Brain microvascular endothelial cell (primary cell): ENCODE measurements at regions not wholly inside any gene's neighbourhood (a gene's known extent, or its start where the extent isn't known, plus 50 kb on each side); places are given as distances from the start of the nearest gene placed in this dataset.

Experiments
- DNase-seq: peaks from one replicate; pipeline ENCODE4 v3.0.0-alpha.2; 2020
- H3K27ac ChIP-seq: fragments of 250-450 bp; sonication (Bioruptor Pico); 2 replicates; pipeline ENCODE4 v1.5.1; 2020; ENCODE audit warnings: mild to moderate bottlenecking, moderate library complexity
- H3K27me3 ChIP-seq: fragments of 250-450 bp; sonication (Bioruptor Pico); replicated peaks from 2 replicates; pipeline ENCODE4 v1.5.1; 2020; ENCODE audit warnings: mild to moderate bottlenecking
- H3K36me3 ChIP-seq: fragments of 250-450 bp; sonication (Bioruptor Pico); replicated peaks from 2 replicates; pipeline ENCODE4 v1.5.1; 2020; ENCODE audit warnings: mild to moderate bottlenecking
- H3K4me3 ChIP-seq: 2 replicates; pipeline ENCODE4 v1.5.1; 2011; ENCODE audit warnings: low read depth, mild to moderate bottlenecking, control low read depth, low read length, moderate library complexity
- in situ Hi-C: cut with HindIII; loops from 2 replicates; pipeline ENCODE4 v1.10.0; 2017; ENCODE audit warnings: low sequenced_read_pairs, low pct_ligation_motif_present
- TF ChIP-seq, protein P1 (sequence below): IDR thresholded peaks from 2 replicates; pipeline ENCODE4 v1.5.1; 2011; ENCODE audit warnings: low read depth, mild to moderate bottlenecking, moderate library complexity, low read length, control low read depth, inconsistent platforms; ENCODE audit errors: missing control alignments

DNA sequence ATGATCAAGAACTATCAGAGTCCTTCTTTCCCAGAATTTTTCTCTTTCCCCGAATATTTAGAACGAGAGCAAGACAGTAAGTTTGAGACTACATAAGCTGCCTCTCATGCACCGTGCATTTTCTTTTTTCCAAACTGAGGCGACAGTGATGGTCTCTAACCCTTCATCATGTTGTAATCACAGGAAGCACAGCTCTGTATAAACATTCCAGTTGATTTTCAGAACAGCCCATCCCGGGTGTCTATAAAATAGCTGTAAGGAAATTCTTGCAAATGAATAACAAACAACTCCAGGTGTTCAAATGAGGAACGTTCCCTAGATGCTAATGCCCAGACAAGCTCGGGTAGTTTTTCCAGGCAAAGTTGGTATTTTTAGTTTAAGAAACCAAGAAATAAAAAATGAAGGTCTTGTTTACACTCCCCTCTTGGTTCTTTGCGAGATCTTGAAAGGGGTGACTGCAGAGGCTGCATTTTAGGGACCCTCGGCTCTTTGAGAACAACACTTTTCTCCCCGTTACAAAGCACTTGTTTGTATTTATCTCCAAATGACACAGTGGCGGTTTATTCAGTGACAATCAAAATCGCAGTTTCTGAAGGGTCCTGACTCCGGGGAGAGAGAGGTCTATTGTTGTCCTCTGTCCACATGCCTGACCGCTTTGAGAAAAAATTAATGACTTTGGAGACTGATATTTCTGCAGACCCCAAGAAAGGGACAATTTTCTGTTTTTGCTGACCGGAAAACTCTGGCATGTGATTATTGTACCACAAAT, 101.1 kb upstream of the NCK2 start:
- Histone ChIP-seq H3K36me3 (no peaks in the 10 kb centered on the region), H3K27me3 (peaks cover 24% of the 10 kb centered on the region), H3K4me3 (no peak overlapping the region), H3K27ac (no peak overlapping the region)
- no peak for DNase-seq
- in situ Hi-C loops, result no loop called here
- TF ChIP-seq, protein P1, sequence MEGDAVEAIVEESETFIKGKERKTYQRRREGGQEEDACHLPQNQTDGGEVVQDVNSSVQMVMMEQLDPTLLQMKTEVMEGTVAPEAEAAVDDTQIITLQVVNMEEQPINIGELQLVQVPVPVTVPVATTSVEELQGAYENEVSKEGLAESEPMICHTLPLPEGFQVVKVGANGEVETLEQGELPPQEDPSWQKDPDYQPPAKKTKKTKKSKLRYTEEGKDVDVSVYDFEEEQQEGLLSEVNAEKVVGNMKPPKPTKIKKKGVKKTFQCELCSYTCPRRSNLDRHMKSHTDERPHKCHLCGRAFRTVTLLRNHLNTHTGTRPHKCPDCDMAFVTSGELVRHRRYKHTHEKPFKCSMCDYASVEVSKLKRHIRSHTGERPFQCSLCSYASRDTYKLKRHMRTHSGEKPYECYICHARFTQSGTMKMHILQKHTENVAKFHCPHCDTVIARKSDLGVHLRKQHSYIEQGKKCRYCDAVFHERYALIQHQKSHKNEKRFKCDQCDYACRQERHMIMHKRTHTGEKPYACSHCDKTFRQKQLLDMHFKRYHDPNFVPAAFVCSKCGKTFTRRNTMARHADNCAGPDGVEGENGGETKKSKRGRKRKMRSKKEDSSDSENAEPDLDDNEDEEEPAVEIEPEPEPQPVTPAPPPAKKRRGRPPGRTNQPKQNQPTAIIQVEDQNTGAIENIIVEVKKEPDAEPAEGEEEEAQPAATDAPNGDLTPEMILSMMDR, result no peak

DNA sequence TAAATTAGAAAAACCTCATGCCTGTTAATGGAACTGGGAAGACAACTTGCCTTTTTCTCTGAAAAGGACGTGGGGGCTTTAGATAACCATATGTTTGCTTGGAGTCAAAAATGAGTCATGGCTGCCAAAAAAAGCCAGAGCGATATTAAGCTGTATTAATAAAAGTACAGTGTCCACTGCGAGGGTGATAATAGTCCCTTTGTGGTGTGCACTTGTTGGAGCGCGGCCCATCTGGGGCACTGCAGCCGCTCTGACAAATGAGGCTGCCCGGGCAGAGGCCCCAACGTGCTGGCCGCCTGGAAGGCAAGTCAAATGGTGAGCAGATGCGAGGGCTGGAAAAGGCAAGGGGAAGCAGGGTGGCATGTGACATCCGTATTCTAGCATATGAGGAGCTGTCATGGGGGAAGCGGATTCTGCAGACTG, 103.3 kb upstream of the NCK2 start:
- H3K4me3 ChIP-seq, result no peak overlapping the region
- TF ChIP-seq, protein P1, result no peak
- H3K36me3 ChIP-seq, result no peaks in the 10 kb centered on the region
- in situ Hi-C loops, result no loop called here
- no peak for DNase-seq
- peaks cover 24% of the 10 kb centered on the region for H3K27me3 ChIP-seq
- H3K27ac ChIP-seq, result no peak overlapping the region

DNA sequence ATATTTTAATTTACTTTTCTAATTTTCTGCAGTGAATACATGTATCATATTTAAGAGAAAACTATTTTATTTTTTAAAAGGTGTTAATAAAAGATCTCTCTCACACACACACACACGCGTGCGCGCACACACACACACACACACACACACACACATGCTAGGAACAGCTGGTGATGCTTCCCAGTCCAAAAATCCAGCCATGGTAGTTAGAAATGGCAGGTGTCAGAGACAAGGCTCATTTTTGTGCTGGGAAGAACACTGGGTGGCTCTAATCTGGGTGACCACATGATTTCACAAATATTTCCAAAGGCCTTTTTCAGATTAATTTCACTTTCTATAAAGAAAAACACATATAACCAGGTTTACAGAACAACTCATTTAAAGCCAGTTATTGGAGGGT, 104.5 kb upstream of the NCK2 start:
- no peaks in the 10 kb centered on the region for H3K36me3 ChIP-seq
- in situ Hi-C loops, result no loop called here
- no peak overlapping the region for H3K4me3 ChIP-seq
- TF ChIP-seq, protein P1, result no peak
- H3K27me3 ChIP-seq, result peaks cover 23% of the 10 kb centered on the region
- no peak for DNase-seq
- H3K27ac ChIP-seq, result no peak overlapping the region

DNA sequence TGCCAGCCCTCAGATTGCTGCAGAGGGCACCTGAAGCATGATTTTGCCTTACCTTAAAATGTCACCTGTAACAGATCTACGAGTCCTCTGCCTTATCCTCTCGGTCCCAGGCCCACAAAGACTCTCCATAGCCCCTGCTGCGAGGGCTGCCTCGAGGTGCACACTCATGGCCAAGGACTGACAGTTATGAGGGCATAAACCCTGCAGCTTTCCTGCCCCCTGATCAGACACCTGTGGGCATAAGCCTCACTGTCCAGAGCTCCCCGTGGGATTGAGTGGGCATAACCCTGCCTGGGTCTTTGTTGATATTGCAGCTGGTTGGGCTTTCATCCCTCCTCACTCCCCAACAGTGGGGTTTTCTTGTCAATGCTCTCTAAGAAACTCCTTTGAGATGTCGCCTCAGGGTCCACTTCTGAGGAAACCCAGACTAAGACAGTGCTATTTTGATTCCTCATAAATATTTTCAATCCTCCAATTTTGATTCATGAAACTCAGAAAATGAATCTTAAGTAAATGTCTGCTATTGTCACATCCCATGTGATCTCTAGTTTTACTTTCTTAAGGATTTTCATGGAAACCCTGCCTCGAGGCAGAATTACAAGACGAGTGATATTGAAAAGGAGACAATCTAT, 108.5 kb upstream of the NCK2 start:
- Histone ChIP-seq H3K27me3 (peaks cover 6% of the 10 kb centered on the region), H3K27ac (no peak overlapping the region), H3K36me3 (no peaks in the 10 kb centered on the region), H3K4me3 (no peak overlapping the region)
- DNase-seq, result no peak
- in situ Hi-C loops, result no loop called here
- TF ChIP-seq, protein P1, result no peak

DNA sequence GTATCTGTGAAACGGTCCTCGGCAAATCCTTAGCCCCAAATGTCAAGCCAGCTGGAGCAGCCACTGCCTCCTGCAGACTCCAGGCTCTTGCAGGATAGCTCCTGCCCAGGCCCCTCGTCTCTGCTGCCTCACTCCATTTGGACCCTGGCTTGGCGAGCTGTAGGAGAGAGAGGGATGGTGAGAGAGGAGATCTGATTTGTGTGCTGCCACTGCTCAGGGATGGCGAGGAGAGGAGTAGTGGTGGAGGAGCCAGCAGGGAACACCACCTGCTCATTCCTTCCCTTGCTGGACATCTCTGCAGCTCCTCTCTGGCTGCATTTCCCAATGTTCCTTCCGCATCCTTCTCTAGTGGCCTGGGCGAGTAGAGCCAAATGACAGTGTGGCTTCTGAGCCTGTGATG, 109.1 kb upstream of the NCK2 start:
- H3K36me3 ChIP-seq, result no peaks in the 10 kb centered on the region
- TF ChIP-seq, protein P1, result no peak

More for the DNA sequence above, 109.1 kb upstream of the NCK2 start:
- Histone ChIP-seq H3K27ac (no peak overlapping the region), H3K4me3 (no peak overlapping the region), H3K27me3 (peaks cover 6% of the 10 kb centered on the region)
- no peak for DNase-seq
- in situ Hi-C loops, result no loop called here
